Spleen (tissue), 11 donors: ENCODE measurements at regions not wholly inside any gene's neighbourhood (a gene's known extent, or its start where the extent isn't known, plus 50 kb on each side); places are given as distances from the start of the nearest gene placed in this dataset.

ENCODE experiments used
- DNase-seq: peaks from one replicate; pipeline ENCODE4 v3.0.0-alpha.2; 2020
- H3K27ac ChIP-seq, 8 donors: fragments of 200-600 bp; sonication (generic) in 7 of 8; 1 replicate in 4 of 8; 2 replicates in 4 of 8; pipeline versions ENCODE4 v1.5.0 to v1.8.0; 2016 to 2021; ENCODE audit warnings: inconsistent platforms in 4 of 8, mild to moderate bottlenecking in 4 of 8, moderate library complexity in 1 of 8
- H3K27me3 ChIP-seq, 7 donors: fragments of 200-600 bp; sonication (generic) in 6 of 7; replicated peaks in 1 of 7; 1 replicate in 4 of 7; 2 replicates in 3 of 7; pipeline versions ENCODE4 v1.5.0 to v1.8.0; 2016 to 2021; ENCODE audit warnings: inconsistent platforms in 3 of 7, mild to moderate bottlenecking in 1 of 7
- H3K36me3 ChIP-seq, 6 donors: fragments of 200-600 bp; sonication (generic) in 5 of 6; 1 replicate in 4 of 6; 2 replicates in 2 of 6; pipeline versions ENCODE4 v1.5.0 to v1.8.0; 2016 to 2021; ENCODE audit warnings: inconsistent platforms in 2 of 6
- H3K4me1 ChIP-seq, 6 donors: fragments of 200-600 bp; sonication (generic) in 5 of 6; 1 replicate in 3 of 6; 2 replicates in 3 of 6; pipeline versions ENCODE4 v1.5.0 to v1.8.0; 2016 to 2021; ENCODE audit warnings: inconsistent platforms in 3 of 6
- H3K4me3 ChIP-seq, 8 donors: fragments of 200-600 bp; sonication (generic) in 7 of 8; 1 replicate in 4 of 8; 2 replicates in 4 of 8; pipeline versions ENCODE4 v1.5.0 to v1.8.0; 2016 to 2021; ENCODE audit warnings: inconsistent platforms in 4 of 8, mild to moderate bottlenecking in 4 of 8, moderate library complexity in 2 of 8
- H3K9me3 ChIP-seq, 8 donors: fragments of 200-600 bp; sonication (generic) in 7 of 8; 1 replicate in 4 of 8; 2 replicates in 4 of 8; pipeline versions ENCODE4 v1.5.0 to v1.8.0; 2016 to 2021; ENCODE audit warnings: inconsistent platforms in 4 of 8
- CTCF ChIP-seq, 11 experiments: fragments of 200-600 bp in 7 of 11; fragments of 450-650 bp in 4 of 11; sonication (generic) in 4 of 11; IDR thresholded peaks in 8 of 11; conservative IDR thresholded peaks in 3 of 11; 1 replicate in 7 of 11; 2 replicates in 4 of 11; pipeline versions ENCODE4 v1.4.0 to v1.8.0; 2016 to 2021; ENCODE audit warnings: antibody characterized with exemption in 11 of 11, inconsistent platforms in 4 of 11, mild to moderate bottlenecking in 1 of 11
- POLR2A ChIP-seq, 3 donors: fragments of 450-650 bp; IDR thresholded peaks; one replicate each; pipeline ENCODE4 v1.5.1; 2017; ENCODE audit warnings: antibody characterized with exemption in 3 of 3, mild to moderate bottlenecking in 1 of 3
- POLR2AphosphoS5 ChIP-seq, 3 donors: sonication (generic); formaldehyde crosslinking; IDR thresholded peaks; one replicate each; pipeline ENCODE4 v1.5.1; 2017; ENCODE audit warnings: antibody characterized with exemption in 3 of 3
- WGBS, 5 donors: extraction: QIAGEN DNeasy Blood & Tissue Kit in 3 of 5; methylation state at CpG; one replicate each; pipeline versions ENCODE4 v1.1.5 to v1.1.7; 2013 to 2018; 5-methylcytosine and 5-hydroxymethylcytosine counted together
- intact Hi-C: fragments of 100-400 bp; cut with DNase I; formaldehyde crosslinking; loops from one replicate; pipeline ENCODE4 v1.15.0; 2023; ENCODE audit warnings: low total_unique reads
- donor health status: healthy with polysubstance abuse.
- donor health status: DM: no; HTN: no; CAD: no; lungs with moderate emphysema.
- donor health status: DM: no; HTN: no; CAD: no.
- donor health status: Bipolar disorder and iron deficiency.
- donor health status: healthy.
- donor health status: DM: no; HTN: no; CAD: no.
- donor health status: DM: yes; HTN: yes; CAD: no.

- Histone ChIP-seq H3K4me3 (no peak overlapping the region), H3K27ac (no peak overlapping the region), H3K27me3 (peaks cover 0 to 11% (median 0%) of the 10 kb centered on the region in 7 donors), H3K36me3 (no peaks in the 10 kb centered on the region), H3K9me3 (no peaks in the 10 kb centered on the region), H3K4me1 (no peaks in the 10 kb centered on the region)
- TF ChIP-seq POLR2A (IDR thresholded peaks at IDR 0.05) (no peak), POLR2AphosphoS5 (IDR thresholded peaks at IDR 0.05) (no peak), CTCF (IDR thresholded peaks at IDR 0.05 in 8 of 11, conservative IDR thresholded peaks at IDR 0.05 in 3 of 11) (no peak)
- intact Hi-C loops = no loop called here
- 89 to 95% (median 92%) methylated on average over 8 of the region's 8 CpGs for WGBS, 5 donors
- DNase-seq = no peak
Observed at GRCh38 chr18:73913505-73913904, 234.1 kb downstream of the FBXO15 start.

GRCh38 chr18:73908323-73908722, 239.3 kb downstream of the FBXO15 start:
- no peaks in the 10 kb centered on the region for H3K4me1 ChIP-seq
- TF ChIP-seq POLR2AphosphoS5 (IDR thresholded peaks at IDR 0.05) (no peak), POLR2A (IDR thresholded peaks at IDR 0.05) (no peak), CTCF (IDR thresholded peaks at IDR 0.05 in 8 of 11, conservative IDR thresholded peaks at IDR 0.05 in 3 of 11) (no peak)
- H3K27me3 ChIP-seq = peaks cover 0 to 11% (median 0%) of the 10 kb centered on the region in 7 donors
- H3K36me3 ChIP-seq = no peaks in the 10 kb centered on the region
- WGBS, 5 donors = 53 to 65% (median 57%) methylated on average over 5 of the region's 5 CpGs
- intact Hi-C loops = no loop called here
- no peak overlapping the region for H3K27ac ChIP-seq
- H3K4me3 ChIP-seq = no peak overlapping the region
- no peak for DNase-seq
- H3K9me3 ChIP-seq = no peaks in the 10 kb centered on the region

- intact Hi-C loops = no loop called here
- DNase-seq = no peak
- no peak for TF ChIP-seq CTCF (IDR thresholded peaks at IDR 0.05 in 8 of 11, conservative IDR thresholded peaks at IDR 0.05 in 3 of 11)
- no peak for TF ChIP-seq POLR2AphosphoS5 (IDR thresholded peaks at IDR 0.05)
- no peak for TF ChIP-seq POLR2A (IDR thresholded peaks at IDR 0.05)
- no peaks in the 10 kb centered on the region for H3K4me1 ChIP-seq
- no peaks in the 10 kb centered on the region for H3K36me3 ChIP-seq
- H3K9me3 ChIP-seq = no peaks in the 10 kb centered on the region
- WGBS, 5 donors = 50 to 57% (median 50%) methylated on average over 4 of the region's 4 CpGs
- H3K27me3 ChIP-seq = no peaks in the 10 kb centered on the region
- no peak overlapping the region for H3K27ac ChIP-seq
- no peak overlapping the region for H3K4me3 ChIP-seq
Observed at GRCh38 chr18:73901566-73901965, 246.1 kb downstream of the FBXO15 start.

- no peaks in the 10 kb centered on the region for H3K9me3 ChIP-seq
- intact Hi-C loops = no loop called here
- H3K36me3 ChIP-seq = no peaks in the 10 kb centered on the region
- H3K27ac ChIP-seq = no peak overlapping the region
- H3K4me3 ChIP-seq = no peak overlapping the region
- H3K4me1 ChIP-seq = no peaks in the 10 kb centered on the region
- WGBS, 5 donors = 80 to 87% (median 82%) methylated on average over 9 of the region's 9 CpGs
- no peak for DNase-seq
- no peaks in the 10 kb centered on the region for H3K27me3 ChIP-seq
- TF ChIP-seq POLR2A (IDR thresholded peaks at IDR 0.05) (no peak), CTCF (IDR thresholded peaks at IDR 0.05 in 8 of 11, conservative IDR thresholded peaks at IDR 0.05 in 3 of 11) (no peak), POLR2AphosphoS5 (IDR thresholded peaks at IDR 0.05) (no peak)
Observed at GRCh38 chr18:73901151-73901550, 246.5 kb downstream of the FBXO15 start.
